GM23338 (cell line): ENCODE measurements at regions not wholly inside any gene's neighbourhood (a gene's known extent, or its start where the extent isn't known, plus 50 kb on each side); places are given as distances from the start of the nearest gene placed in this dataset.

Source experiments
- CREB1 ChIP-seq: fragments of 250-450 bp; sonication (Bioruptor Pico); IDR thresholded peaks from 2 replicates; pipeline ENCODE4 v1.5.0; 2020; ENCODE audit warnings: low read depth, mild to moderate bottlenecking, moderate library complexity
- EZH2 ChIP-seq: fragments of 200-600 bp; sonication (generic); IDR thresholded peaks from one replicate; pipeline ENCODE4 v1.8.0; 2017; ENCODE audit warnings: antibody characterized with exemption, mild to moderate bottlenecking, low read depth; ENCODE audit not compliant: unreplicated experiment
- EZH2phosphoT487 ChIP-seq: fragments of 200-600 bp; sonication (generic); IDR thresholded peaks from one replicate; pipeline ENCODE4 v1.8.1; 2018; ENCODE audit warnings: antibody characterized with exemption; ENCODE audit not compliant: unreplicated experiment
- JUNB ChIP-seq: IDR thresholded peaks from one replicate; pipeline ENCODE4 v1.6.1; 2016; ENCODE audit warnings: antibody characterized with exemption; ENCODE audit not compliant: unreplicated experiment
- NANOG ChIP-seq: IDR thresholded peaks from 2 replicates; pipeline ENCODE4 v1.6.1; 2016; ENCODE audit warnings: antibody characterized with exemption, borderline replicate concordance
- POLR2AphosphoS5 ChIP-seq: IDR thresholded peaks from 2 replicates; pipeline ENCODE4 v1.6.1; 2016; ENCODE audit warnings: antibody characterized with exemption, low read depth
- TF ChIP-seq, protein P1 (sequence below), 2 experiments: fragments of 200-600 bp in 1 of 2; sonication (generic) in 1 of 2; conservative IDR thresholded peaks; 2 replicates each; pipeline versions ENCODE4 v1.5.1 to v1.6.1; 2016 to 2017; ENCODE audit warnings: antibody characterized with exemption in 2 of 2, low read depth in 2 of 2, mild to moderate bottlenecking in 2 of 2, moderate library complexity in 1 of 2
- TF ChIP-seq, protein P2 (sequence below): fragments of 250-450 bp; sonication (Bioruptor Pico); IDR thresholded peaks from 2 replicates; pipeline ENCODE4 v1.5.0; 2020; ENCODE audit warnings: mild to moderate bottlenecking, moderate library complexity
- TF ChIP-seq, protein P3 (sequence below): IDR thresholded peaks from 2 replicates; pipeline ENCODE4 v1.6.1; 2016; ENCODE audit warnings: antibody characterized with exemption
- TF ChIP-seq, protein P4 (sequence below): IDR thresholded peaks from one replicate; pipeline ENCODE4 v1.6.1; 2018; ENCODE audit warnings: antibody characterized with exemption; ENCODE audit not compliant: unreplicated experiment

DNA sequence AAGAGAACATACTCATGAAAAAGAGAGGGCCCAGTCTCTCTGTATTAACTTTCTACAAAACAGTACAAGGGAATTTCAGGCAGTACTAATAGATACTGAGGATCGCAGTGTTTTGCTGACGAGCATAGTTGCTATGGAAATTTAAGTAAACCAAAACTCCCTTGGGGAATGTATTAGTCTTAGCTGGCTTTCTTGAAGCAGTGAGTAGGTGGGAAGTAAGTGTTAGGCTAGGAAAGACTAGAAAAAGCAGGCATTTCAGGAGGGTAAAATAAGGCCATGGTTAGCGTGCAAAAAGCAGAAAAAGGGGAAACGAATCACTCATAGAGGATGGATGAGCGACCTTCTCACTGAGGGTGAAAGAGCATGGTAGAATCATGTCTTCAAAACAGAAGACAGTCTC is 84.3 kb upstream of the ACTBL2 start:
- TF ChIP-seq, protein P1, sequence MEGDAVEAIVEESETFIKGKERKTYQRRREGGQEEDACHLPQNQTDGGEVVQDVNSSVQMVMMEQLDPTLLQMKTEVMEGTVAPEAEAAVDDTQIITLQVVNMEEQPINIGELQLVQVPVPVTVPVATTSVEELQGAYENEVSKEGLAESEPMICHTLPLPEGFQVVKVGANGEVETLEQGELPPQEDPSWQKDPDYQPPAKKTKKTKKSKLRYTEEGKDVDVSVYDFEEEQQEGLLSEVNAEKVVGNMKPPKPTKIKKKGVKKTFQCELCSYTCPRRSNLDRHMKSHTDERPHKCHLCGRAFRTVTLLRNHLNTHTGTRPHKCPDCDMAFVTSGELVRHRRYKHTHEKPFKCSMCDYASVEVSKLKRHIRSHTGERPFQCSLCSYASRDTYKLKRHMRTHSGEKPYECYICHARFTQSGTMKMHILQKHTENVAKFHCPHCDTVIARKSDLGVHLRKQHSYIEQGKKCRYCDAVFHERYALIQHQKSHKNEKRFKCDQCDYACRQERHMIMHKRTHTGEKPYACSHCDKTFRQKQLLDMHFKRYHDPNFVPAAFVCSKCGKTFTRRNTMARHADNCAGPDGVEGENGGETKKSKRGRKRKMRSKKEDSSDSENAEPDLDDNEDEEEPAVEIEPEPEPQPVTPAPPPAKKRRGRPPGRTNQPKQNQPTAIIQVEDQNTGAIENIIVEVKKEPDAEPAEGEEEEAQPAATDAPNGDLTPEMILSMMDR (conservative IDR thresholded peaks at IDR 0.05; ENCODE audit: low read depth in 2 of 2), result no peak
- no peak for TF ChIP-seq EZH2
- TF ChIP-seq JUNB, result no peak
- no peak for TF ChIP-seq POLR2AphosphoS5
- TF ChIP-seq CREB1 (CRISPR knock-in tag), result no peak
- TF ChIP-seq, protein P2, sequence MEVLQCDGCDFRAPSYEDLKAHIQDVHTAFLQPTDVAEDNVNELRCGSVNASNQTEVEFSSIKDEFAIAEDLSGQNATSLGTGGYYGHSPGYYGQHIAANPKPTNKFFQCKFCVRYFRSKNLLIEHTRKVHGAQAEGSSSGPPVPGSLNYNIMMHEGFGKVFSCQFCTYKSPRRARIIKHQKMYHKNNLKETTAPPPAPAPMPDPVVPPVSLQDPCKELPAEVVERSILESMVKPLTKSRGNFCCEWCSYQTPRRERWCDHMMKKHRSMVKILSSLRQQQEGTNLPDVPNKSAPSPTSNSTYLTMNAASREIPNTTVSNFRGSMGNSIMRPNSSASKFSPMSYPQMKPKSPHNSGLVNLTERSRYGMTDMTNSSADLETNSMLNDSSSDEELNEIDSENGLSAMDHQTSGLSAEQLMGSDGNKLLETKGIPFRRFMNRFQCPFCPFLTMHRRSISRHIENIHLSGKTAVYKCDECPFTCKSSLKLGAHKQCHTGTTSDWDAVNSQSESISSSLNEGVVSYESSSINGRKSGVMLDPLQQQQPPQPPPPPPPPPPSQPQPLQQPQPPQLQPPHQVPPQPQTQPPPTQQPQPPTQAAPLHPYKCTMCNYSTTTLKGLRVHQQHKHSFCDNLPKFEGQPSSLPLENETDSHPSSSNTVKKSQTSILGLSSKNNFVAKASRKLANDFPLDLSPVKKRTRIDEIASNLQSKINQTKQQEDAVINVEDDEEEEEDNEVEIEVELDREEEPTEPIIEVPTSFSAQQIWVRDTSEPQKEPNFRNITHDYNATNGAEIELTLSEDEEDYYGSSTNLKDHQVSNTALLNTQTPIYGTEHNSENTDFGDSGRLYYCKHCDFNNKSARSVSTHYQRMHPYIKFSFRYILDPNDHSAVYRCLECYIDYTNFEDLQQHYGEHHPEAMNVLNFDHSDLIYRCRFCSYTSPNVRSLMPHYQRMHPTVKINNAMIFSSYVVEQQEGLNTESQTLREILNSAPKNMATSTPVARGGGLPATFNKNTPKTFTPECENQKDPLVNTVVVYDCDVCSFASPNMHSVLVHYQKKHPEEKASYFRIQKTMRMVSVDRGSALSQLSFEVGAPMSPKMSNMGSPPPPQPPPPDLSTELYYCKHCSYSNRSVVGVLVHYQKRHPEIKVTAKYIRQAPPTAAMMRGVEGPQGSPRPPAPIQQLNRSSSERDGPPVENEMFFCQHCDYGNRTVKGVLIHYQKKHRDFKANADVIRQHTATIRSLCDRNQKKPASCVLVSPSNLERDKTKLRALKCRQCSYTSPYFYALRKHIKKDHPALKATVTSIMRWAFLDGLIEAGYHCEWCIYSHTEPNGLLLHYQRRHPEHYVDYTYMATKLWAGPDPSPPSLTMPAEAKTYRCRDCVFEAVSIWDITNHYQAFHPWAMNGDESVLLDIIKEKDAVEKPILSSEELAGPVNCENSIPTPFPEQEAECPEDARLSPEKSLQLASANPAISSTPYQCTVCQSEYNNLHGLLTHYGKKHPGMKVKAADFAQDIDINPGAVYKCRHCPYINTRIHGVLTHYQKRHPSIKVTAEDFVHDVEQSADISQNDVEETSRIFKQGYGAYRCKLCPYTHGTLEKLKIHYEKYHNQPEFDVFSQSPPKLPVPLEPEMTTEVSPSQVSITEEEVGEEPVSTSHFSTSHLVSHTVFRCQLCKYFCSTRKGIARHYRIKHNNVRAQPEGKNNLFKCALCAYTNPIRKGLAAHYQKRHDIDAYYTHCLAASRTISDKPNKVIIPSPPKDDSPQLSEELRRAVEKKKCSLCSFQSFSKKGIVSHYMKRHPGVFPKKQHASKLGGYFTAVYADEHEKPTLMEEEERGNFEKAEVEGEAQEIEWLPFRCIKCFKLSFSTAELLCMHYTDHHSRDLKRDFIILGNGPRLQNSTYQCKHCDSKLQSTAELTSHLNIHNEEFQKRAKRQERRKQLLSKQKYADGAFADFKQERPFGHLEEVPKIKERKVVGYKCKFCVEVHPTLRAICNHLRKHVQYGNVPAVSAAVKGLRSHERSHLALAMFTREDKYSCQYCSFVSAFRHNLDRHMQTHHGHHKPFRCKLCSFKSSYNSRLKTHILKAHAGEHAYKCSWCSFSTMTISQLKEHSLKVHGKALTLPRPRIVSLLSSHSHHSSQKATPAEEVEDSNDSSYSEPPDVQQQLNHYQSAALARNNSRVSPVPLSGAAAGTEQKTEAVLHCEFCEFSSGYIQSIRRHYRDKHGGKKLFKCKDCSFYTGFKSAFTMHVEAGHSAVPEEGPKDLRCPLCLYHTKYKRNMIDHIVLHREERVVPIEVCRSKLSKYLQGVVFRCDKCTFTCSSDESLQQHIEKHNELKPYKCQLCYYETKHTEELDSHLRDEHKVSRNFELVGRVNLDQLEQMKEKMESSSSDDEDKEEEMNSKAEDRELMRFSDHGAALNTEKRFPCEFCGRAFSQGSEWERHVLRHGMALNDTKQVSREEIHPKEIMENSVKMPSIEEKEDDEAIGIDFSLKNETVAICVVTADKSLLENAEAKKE, result no peak
- TF ChIP-seq EZH2phosphoT487, result no peak
- TF ChIP-seq, protein P3, sequence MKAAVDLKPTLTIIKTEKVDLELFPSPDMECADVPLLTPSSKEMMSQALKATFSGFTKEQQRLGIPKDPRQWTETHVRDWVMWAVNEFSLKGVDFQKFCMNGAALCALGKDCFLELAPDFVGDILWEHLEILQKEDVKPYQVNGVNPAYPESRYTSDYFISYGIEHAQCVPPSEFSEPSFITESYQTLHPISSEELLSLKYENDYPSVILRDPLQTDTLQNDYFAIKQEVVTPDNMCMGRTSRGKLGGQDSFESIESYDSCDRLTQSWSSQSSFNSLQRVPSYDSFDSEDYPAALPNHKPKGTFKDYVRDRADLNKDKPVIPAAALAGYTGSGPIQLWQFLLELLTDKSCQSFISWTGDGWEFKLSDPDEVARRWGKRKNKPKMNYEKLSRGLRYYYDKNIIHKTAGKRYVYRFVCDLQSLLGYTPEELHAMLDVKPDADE, result no peak
- no peak for TF ChIP-seq NANOG
- TF ChIP-seq, protein P4, sequence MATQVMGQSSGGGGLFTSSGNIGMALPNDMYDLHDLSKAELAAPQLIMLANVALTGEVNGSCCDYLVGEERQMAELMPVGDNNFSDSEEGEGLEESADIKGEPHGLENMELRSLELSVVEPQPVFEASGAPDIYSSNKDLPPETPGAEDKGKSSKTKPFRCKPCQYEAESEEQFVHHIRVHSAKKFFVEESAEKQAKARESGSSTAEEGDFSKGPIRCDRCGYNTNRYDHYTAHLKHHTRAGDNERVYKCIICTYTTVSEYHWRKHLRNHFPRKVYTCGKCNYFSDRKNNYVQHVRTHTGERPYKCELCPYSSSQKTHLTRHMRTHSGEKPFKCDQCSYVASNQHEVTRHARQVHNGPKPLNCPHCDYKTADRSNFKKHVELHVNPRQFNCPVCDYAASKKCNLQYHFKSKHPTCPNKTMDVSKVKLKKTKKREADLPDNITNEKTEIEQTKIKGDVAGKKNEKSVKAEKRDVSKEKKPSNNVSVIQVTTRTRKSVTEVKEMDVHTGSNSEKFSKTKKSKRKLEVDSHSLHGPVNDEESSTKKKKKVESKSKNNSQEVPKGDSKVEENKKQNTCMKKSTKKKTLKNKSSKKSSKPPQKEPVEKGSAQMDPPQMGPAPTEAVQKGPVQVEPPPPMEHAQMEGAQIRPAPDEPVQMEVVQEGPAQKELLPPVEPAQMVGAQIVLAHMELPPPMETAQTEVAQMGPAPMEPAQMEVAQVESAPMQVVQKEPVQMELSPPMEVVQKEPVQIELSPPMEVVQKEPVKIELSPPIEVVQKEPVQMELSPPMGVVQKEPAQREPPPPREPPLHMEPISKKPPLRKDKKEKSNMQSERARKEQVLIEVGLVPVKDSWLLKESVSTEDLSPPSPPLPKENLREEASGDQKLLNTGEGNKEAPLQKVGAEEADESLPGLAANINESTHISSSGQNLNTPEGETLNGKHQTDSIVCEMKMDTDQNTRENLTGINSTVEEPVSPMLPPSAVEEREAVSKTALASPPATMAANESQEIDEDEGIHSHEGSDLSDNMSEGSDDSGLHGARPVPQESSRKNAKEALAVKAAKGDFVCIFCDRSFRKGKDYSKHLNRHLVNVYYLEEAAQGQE, result no peak
